WTC11 (cell line): ENCODE measurements at regions not wholly inside any gene's neighbourhood (a gene's known extent, or its start where the extent isn't known, plus 50 kb on each side); places are given as distances from the start of the nearest gene placed in this dataset.

Experiments used
- ATAC-seq: fragments of 200-7000 bp; cut with Tn5 transposase; 2 replicates; pipeline ENCODE4 v1.10.0; 2021; ENCODE audit warnings: mild to moderate bottlenecking, moderate library complexity
- CTCF ChIA-PET: fragments of 300-600 bp; sonication (Branson Sonifier 250); formaldehyde crosslinking; loops from one replicate; lab custom pipeline; 2021; ENCODE audit warnings: antibody characterized with exemption; lab: Charles Lee
- POLR2A ChIA-PET: fragments of 350-600 bp; sonication (Branson Sonifier 250); formaldehyde crosslinking; loops from one replicate; lab custom pipeline; 2021; ENCODE audit warnings: antibody characterized with exemption; lab: Charles Lee
- DNase-seq: peaks from one replicate; pipeline ENCODE4 v3.0.0; 2021; ENCODE audit warnings: low spot score
- H3K27ac Mint-ChIP-seq: 2 replicates; pipeline ENCODE4 v1.8.0; 2021; ENCODE audit warnings: mixed read lengths
- H3K27me3 Mint-ChIP-seq: 2 replicates; pipeline ENCODE4 v1.8.0; 2021; ENCODE audit warnings: low read depth, mild to moderate bottlenecking, moderate library complexity, mixed read lengths
- H3K36me3 Mint-ChIP-seq: 2 replicates; pipeline ENCODE4 v1.8.0; 2021; ENCODE audit warnings: mixed read lengths
- H3K4me1 Mint-ChIP-seq: 2 replicates; pipeline ENCODE4 v1.8.0; 2022; ENCODE audit warnings: mixed read lengths
- H3K4me3 Mint-ChIP-seq: 2 replicates; pipeline ENCODE4 v1.8.0; 2021; ENCODE audit warnings: mild to moderate bottlenecking, moderate library complexity, mixed read lengths
- H3K9me3 Mint-ChIP-seq: 2 replicates; pipeline ENCODE4 v1.8.0; 2021; ENCODE audit warnings: mixed read lengths
- CTCF ChIP-seq: fragments of 200-600 bp; IDR thresholded peaks from 2 replicates; pipeline ENCODE4 v1.8.0; 2022; ENCODE audit warnings: antibody characterized with exemption
- E2F1 ChIP-seq: sonication (generic); formaldehyde crosslinking; IDR thresholded peaks from 2 replicates; pipeline ENCODE4 v1.8.0; 2022; ENCODE audit warnings: mild to moderate bottlenecking, missing genetic modification reagents
- E2F5 ChIP-seq: sonication (generic); formaldehyde crosslinking; IDR thresholded peaks from 2 replicates; pipeline ENCODE4 v1.8.1; 2022; ENCODE audit warnings: mild to moderate bottlenecking, moderate library complexity, missing genetic modification reagents
- ESRRA ChIP-seq: sonication (generic); formaldehyde crosslinking; IDR thresholded peaks from 2 replicates; pipeline ENCODE4 v1.8.1; 2022; ENCODE audit warnings: mild to moderate bottlenecking, missing genetic modification reagents, borderline replicate concordance
- ETV6 ChIP-seq: sonication (generic); formaldehyde crosslinking; IDR thresholded peaks from 2 replicates; pipeline ENCODE4 v1.8.1; 2022; ENCODE audit warnings: mild to moderate bottlenecking, missing genetic modification reagents
- GRHL2 ChIP-seq: fragments of 250-450 bp; sonication (Bioruptor Pico); IDR thresholded peaks from 2 replicates; pipeline ENCODE4 v1.8.0; 2022; ENCODE audit warnings: mild to moderate bottlenecking, moderate library complexity; ENCODE audit not compliant: insufficient replicate concordance, severe bottlenecking
- JUN ChIP-seq: sonication (generic); formaldehyde crosslinking; IDR thresholded peaks from 2 replicates; pipeline ENCODE4 v1.8.0; 2023; ENCODE audit warnings: mild to moderate bottlenecking, missing genetic modification reagents
- KAT7 ChIP-seq: sonication (generic); formaldehyde crosslinking; IDR thresholded peaks from 2 replicates; pipeline ENCODE4 v1.8.1; 2023; ENCODE audit warnings: missing genetic modification reagents, mild to moderate bottlenecking, borderline replicate concordance
- MYBL2 ChIP-seq: sonication (generic); formaldehyde crosslinking; IDR thresholded peaks from 2 replicates; pipeline ENCODE4 v1.8.1; 2023; ENCODE audit warnings: mild to moderate bottlenecking, moderate library complexity, missing genetic modification reagents
- NFE2L1 ChIP-seq: sonication (generic); formaldehyde crosslinking; IDR thresholded peaks from 2 replicates; pipeline ENCODE4 v1.8.1; 2023; ENCODE audit warnings: missing genetic modification reagents
- NFYB ChIP-seq: sonication (generic); formaldehyde crosslinking; conservative IDR thresholded peaks from 2 replicates; pipeline ENCODE4 v1.8.0; 2022; ENCODE audit warnings: low read depth, missing genetic modification reagents
- NR2C2 ChIP-seq: sonication (generic); formaldehyde crosslinking; IDR thresholded peaks from 2 replicates; pipeline ENCODE4 v1.8.0; 2022; ENCODE audit warnings: mild to moderate bottlenecking, missing genetic modification reagents
- NR3C1 ChIP-seq: sonication (generic); formaldehyde crosslinking; conservative IDR thresholded peaks from 2 replicates; pipeline ENCODE4 v1.8.1; 2023; ENCODE audit warnings: low read depth, mild to moderate bottlenecking, missing genetic modification reagents
- SMAD3 ChIP-seq: sonication (generic); formaldehyde crosslinking; IDR thresholded peaks from 2 replicates; pipeline ENCODE4 v1.8.0; 2022; ENCODE audit warnings: missing genetic modification reagents, mild to moderate bottlenecking, borderline replicate concordance
- STAT6 ChIP-seq: sonication (generic); formaldehyde crosslinking; conservative IDR thresholded peaks from 2 replicates; pipeline ENCODE4 v1.8.1; 2023; ENCODE audit warnings: mild to moderate bottlenecking, low read depth, missing genetic modification reagents, moderate library complexity
- ZNF121 ChIP-seq: sonication (generic); formaldehyde crosslinking; IDR thresholded peaks from 2 replicates; pipeline ENCODE4 v1.8.0; 2023; ENCODE audit warnings: missing genetic modification reagents
- ZNF416 ChIP-seq: fragments of 250-450 bp; sonication (Bioruptor Pico); IDR thresholded peaks from 2 replicates; pipeline ENCODE4 v1.9.0; 2021; ENCODE audit warnings: mild to moderate bottlenecking, inconsistent platforms
- ZNF423 ChIP-seq: fragments of 250-450 bp; sonication (Bioruptor Pico); IDR thresholded peaks from 2 replicates; pipeline ENCODE4 v2.1.2; 2022; ENCODE audit warnings: mild to moderate bottlenecking, moderate library complexity
- ZNF512 ChIP-seq: sonication (generic); formaldehyde crosslinking; IDR thresholded peaks from 2 replicates; pipeline ENCODE4 v1.8.1; 2022; ENCODE audit warnings: missing genetic modification reagents, borderline replicate concordance

GRCh38 chr1:10874351-10874750, 77.9 kb upstream of the CASZ1 start (continued):
- TF ChIP-seq CTCF = no peak
- TF ChIP-seq KAT7 = no peak
- TF ChIP-seq MYBL2 = no peak
- no peak for TF ChIP-seq STAT6 (CRISPR knock-in tag)
- no peak for TF ChIP-seq ZNF121 (CRISPR knock-in tag)

- TF ChIP-seq NR3C1 (CRISPR knock-in tag) (no peak), ZNF416 (CRISPR knock-in tag) (no peak), ZNF423 (no peak), E2F1 (CRISPR knock-in tag) (no peak), E2F5 (CRISPR knock-in tag) (no peak), ZNF512 (CRISPR knock-in tag) (no peak), JUN (CRISPR knock-in tag) (no peak), ETV6 (CRISPR knock-in tag) (no peak), NFE2L1 (CRISPR knock-in tag) (no peak), NFYB (CRISPR knock-in tag) (no peak), GRHL2 (no peak), NR2C2 (no peak), ESRRA (CRISPR knock-in tag) (no peak), SMAD3 (CRISPR knock-in tag) (no peak)
- ChIA-PET POLR2A (interaction anchor here (0.6 kb wide), 1 partner anchor 222 kb away, joined by 3 read pairs; no protein-coding TSS in a partner anchor), CTCF (interaction anchor here (1.5 to 2.0 kb wide), 2 partner anchors 11 to 32 kb away, joined by 5 to 14 read pairs; no protein-coding TSS in a partner anchor)
- no peak for ATAC-seq
- no peaks in the 10 kb centered on the region for H3K36me3 Mint-ChIP-seq
- no peak overlapping the region for H3K27ac Mint-ChIP-seq
- no peaks in the 10 kb centered on the region for H3K9me3 Mint-ChIP-seq
- no peak for DNase-seq
- no peaks in the 10 kb centered on the region; the same call in 1 of the 2 replicates for H3K27me3 Mint-ChIP-seq
- H3K4me3 Mint-ChIP-seq = no peak overlapping the region
- H3K4me1 Mint-ChIP-seq = no peaks in the 10 kb centered on the region
Observed at GRCh38 chr1:10877894-10878293, 81.4 kb upstream of the CASZ1 start.
